ENCODE measurements at regions not wholly inside any gene's neighbourhood (a gene's known extent, or its start where the extent isn't known, plus 50 kb on each side); places are given as distances from the start of the nearest gene placed in this dataset.

DNA sequence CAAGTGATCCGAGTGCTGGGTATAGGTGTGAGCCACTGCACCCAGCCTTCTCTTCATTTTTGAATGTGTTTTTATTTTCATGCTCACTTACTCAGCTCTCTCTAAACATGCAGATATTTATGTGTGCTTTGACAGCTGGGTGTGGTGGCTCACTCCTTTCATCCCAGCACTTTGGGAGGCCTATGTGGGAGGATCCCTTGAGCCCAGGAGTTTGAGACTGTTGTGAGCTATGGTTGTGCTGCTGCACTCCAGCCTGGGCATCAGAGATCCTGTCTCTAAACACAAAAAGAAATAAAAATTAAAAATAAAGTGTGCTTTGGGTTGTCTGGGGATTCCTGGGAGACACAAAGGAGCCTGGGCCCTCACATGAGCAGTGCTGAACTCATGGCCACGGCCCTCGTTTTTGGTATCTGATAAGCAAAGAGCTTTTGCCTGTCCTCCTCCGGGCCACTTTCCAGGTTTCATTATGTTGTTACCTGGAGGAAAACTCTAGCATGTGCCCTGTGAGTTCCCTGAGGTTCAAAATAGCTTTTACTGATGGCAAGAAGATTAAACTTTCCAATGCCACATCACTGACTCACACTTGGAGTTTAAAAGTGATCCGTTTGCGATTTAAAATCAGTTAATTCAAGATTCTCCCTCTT lies 78.5 kb downstream of the CD164 start:
- Histone ChIP-seq H3K27me3 (no peaks in the 10 kb centered on the region), H3K9me3 (replicated peaks in 1 of 3) (no peaks in the 10 kb centered on the region), H3K4me1 (replicated peaks in 1 of 2) (peaks cover 0 to 11% of the 10 kb centered on the region in 2 donors), H3K4me3 (no peak overlapping the region), H3K27ac (no peak overlapping the region), H3K36me3 (replicated peaks in 1 of 2) (no peaks in the 10 kb centered on the region)
- 55 to 64% (median 56%) methylated on average over 6 of the region's 6 CpGs for WGBS, 4 donors
- intact Hi-C loops (cut with DNase I) = no loop called here
- no peak for DNase-seq
- TF ChIP-seq, protein P1, sequence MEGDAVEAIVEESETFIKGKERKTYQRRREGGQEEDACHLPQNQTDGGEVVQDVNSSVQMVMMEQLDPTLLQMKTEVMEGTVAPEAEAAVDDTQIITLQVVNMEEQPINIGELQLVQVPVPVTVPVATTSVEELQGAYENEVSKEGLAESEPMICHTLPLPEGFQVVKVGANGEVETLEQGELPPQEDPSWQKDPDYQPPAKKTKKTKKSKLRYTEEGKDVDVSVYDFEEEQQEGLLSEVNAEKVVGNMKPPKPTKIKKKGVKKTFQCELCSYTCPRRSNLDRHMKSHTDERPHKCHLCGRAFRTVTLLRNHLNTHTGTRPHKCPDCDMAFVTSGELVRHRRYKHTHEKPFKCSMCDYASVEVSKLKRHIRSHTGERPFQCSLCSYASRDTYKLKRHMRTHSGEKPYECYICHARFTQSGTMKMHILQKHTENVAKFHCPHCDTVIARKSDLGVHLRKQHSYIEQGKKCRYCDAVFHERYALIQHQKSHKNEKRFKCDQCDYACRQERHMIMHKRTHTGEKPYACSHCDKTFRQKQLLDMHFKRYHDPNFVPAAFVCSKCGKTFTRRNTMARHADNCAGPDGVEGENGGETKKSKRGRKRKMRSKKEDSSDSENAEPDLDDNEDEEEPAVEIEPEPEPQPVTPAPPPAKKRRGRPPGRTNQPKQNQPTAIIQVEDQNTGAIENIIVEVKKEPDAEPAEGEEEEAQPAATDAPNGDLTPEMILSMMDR (IDR thresholded peaks at IDR 0.05) = no peak
- no peak for TF ChIP-seq POLR2A (IDR thresholded peaks at IDR 0.05)

DNA sequence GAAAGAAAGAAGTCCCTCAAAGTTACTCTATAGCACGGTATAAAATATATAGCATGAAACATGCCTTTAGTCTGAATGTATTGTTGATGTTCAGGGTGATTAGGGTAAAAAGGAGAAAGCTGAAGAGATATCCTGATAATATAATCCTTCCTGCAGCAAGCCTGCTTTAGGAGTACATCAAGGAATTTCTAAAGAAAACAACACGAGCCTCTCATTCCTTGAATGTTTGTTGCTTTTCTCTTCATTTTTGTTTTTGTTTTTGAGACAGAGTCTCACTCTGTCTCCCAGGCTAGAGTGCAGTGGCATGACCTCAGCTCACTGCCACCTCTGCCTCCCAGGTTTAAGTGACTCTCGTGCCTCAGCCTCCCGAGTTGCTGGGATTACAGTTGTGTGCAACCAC lies 79.1 kb downstream of the CD164 start:
- peaks cover 0 to 11% of the 10 kb centered on the region in 2 donors for H3K4me1 ChIP-seq (replicated peaks in 1 of 2)
- TF ChIP-seq POLR2A (IDR thresholded peaks at IDR 0.05) = no peak
- TF ChIP-seq, protein P1 (IDR thresholded peaks at IDR 0.05) = no peak
- H3K9me3 ChIP-seq (replicated peaks in 1 of 3) = no peaks in the 10 kb centered on the region
- intact Hi-C loops (cut with DNase I) = no loop called here
- DNase-seq = no peak
- H3K4me3 ChIP-seq = no peak overlapping the region
- H3K27ac ChIP-seq = no peak overlapping the region
- 74 to 82% (median 81%) methylated on average over 4 of the region's 4 CpGs for WGBS, 4 donors
- H3K36me3 ChIP-seq (replicated peaks in 1 of 2) = no peaks in the 10 kb centered on the region
- H3K27me3 ChIP-seq = no peaks in the 10 kb centered on the region

DNA sequence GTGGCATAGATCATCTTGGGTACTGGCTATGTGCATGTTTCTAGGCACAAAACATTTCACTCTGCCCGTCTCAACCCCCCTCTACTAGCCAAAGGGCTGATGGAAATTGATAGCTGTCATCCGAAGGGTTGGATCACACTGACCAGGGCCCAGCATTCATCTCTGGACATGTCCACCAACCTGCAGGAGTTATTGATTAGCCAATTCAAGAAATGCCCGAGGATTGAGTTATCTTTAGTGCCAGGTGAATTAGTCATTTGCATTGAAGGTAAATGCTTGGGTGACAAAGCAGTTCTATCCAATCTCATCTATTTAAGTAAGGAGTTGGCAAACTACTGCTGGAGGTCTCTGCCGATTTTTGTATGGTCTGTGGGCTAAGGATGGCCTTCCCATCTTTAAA lies 80.1 kb downstream of the CD164 start:
- H3K27me3 ChIP-seq = no peaks in the 10 kb centered on the region
- H3K36me3 ChIP-seq (replicated peaks in 1 of 2) = no peaks in the 10 kb centered on the region
- no peak for TF ChIP-seq POLR2A (IDR thresholded peaks at IDR 0.05)
- TF ChIP-seq, protein P1 (IDR thresholded peaks at IDR 0.05) = no peak
- no peak for DNase-seq
- intact Hi-C loops (cut with DNase I) = no loop called here
- H3K27ac ChIP-seq = no peak overlapping the region
- H3K4me3 ChIP-seq = no peak overlapping the region
- WGBS, 4 donors = 79 to 96% (median 87%) methylated on average over 4 of the region's 4 CpGs
- H3K4me1 ChIP-seq (replicated peaks in 1 of 2) = peaks cover 0 to 11% of the 10 kb centered on the region in 2 donors
- H3K9me3 ChIP-seq (replicated peaks in 1 of 3) = no peaks in the 10 kb centered on the region

DNA sequence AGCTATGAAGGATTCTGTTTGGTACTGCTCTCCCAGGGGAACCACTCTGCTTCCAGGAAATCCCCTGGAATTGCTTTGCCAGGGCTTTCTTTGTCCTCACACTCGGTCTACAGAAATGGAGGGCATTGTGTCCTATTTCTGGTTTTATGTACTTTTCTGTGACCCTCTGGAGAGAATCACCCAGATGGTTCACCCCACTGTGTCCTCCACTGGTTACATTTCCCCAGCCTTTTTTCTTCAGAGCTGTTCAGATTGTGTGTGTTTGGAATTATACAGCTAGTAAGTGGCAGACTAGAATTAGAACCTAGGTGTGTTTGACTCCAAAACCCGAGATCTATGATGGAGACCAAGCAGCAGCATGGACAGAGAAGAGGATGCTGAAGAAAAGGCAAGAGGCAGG lies 80.8 kb downstream of the CD164 start:
- WGBS, 4 donors = 55 to 78% (median 66%) methylated on average over 2 of the region's 2 CpGs
- Histone ChIP-seq H3K4me3 (no peak overlapping the region), H3K27me3 (no peaks in the 10 kb centered on the region), H3K36me3 (replicated peaks in 1 of 2) (no peaks in the 10 kb centered on the region), H3K27ac (no peak overlapping the region), H3K4me1 (replicated peaks in 1 of 2) (peaks cover 0 to 11% of the 10 kb centered on the region in 2 donors), H3K9me3 (replicated peaks in 1 of 3) (no peaks in the 10 kb centered on the region)
- TF ChIP-seq POLR2A (IDR thresholded peaks at IDR 0.05) = no peak
- TF ChIP-seq, protein P1 (IDR thresholded peaks at IDR 0.05) = no peak
- intact Hi-C loops (cut with DNase I) = no loop called here
- DNase-seq = no peak

All from adrenal gland (tissue), 9 donors.